ENCODE measurements at regions not wholly inside any gene's neighbourhood (a gene's known extent, or its start where the extent isn't known, plus 50 kb on each side); places are given as distances from the start of the nearest gene placed in this dataset.

- TF ChIP-seq ZNF274 (IDR thresholded peaks at IDR 0.05; ENCODE audit: low read depth, low read length) (no peak), YY1 (IDR thresholded peaks at IDR 0.05; ENCODE audit: insufficient read depth, insufficient read length) (no peak), SUZ12 (IDR thresholded peaks at IDR 0.05; ENCODE audit: extremely low read depth, insufficient read depth, insufficient read length) (no peak)
Observed at GRCh38 chr6:41440958-41441357, 105.2 kb upstream of the FOXP4 start.

Measured in NT2/D1 (cell line).